ENCODE measurements at regions not wholly inside any gene's neighbourhood (a gene's known extent, or its start where the extent isn't known, plus 50 kb on each side); places are given as distances from the start of the nearest gene placed in this dataset.

GRCh38 chr13:40200273-40200978, 466.0 kb downstream of the FOXO1 start:
- TF ChIP-seq POLR2A (IDR thresholded peaks at IDR 0.05) (no peak), CTCF (IDR thresholded peaks at IDR 0.05) (no peak), EP300 (IDR thresholded peaks at IDR 0.05) (no peak)
